Skin of body (tissue), 1 donor: ENCODE measurements at regions not wholly inside any gene's neighbourhood (a gene's known extent, or its start where the extent isn't known, plus 50 kb on each side); places are given as distances from the start of the nearest gene placed in this dataset.
"Not testable (repeated sequence)": the region's sequence is repeated elsewhere in the genome, so short reads cannot be mapped to it uniquely, and the experiment has no call there.

Experiments used
- DNase-seq: peaks from one replicate; lab custom pipeline; 2025; lab: John Stamatoyannopoulos, UW

- DNase-seq, result not testable (repeated sequence)
Observed at GRCh38 chr6:4725136-4725760, 51.0 kb upstream of the CDYL start.

DNA sequence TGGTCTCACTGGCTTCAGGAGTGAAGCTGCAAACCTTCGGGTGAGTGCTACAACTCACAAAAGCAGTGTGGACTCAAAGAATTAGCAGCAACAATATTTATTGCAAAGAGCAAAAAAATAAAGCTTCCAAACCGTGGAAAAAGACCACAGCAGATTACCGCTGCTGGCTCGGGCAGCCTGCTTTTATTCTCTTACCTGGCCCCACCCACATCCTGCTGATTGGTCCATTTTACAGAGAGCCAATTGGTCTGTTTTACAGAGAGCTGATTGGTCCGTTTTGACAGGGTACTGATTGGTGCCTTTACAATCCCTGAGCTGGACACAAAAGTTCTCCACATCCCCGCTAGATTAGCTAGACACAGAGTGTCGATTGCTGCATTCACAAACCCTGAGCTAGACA, 51.5 kb upstream of the CDYL start:
- not testable (repeated sequence) for DNase-seq

- no peak for DNase-seq
Observed at GRCh38 chr6:4723383-4723782, 52.8 kb upstream of the CDYL start.

DNA sequence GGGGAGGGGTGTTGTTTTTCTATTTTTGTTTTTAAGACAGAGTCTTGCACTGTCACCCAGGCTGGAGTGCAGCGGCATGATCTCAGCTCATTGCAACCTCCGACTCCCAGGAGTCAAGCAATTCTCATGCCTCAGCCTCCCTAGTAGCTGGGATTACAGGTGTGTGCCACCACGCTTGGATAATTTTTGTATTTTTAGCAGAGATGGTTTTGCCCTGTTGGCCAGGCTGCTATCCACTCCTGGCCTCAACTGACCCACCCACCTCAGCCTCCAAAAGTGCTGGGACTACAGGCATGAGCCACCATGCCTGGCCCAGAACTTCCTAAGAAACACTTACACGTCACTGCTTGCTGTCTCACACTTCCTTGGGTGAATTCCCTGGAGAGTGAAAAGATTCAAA, 54.8 kb upstream of the CDYL start:
- not testable (repeated sequence) for DNase-seq

GRCh38 chr6:4719491-4719890, 56.7 kb upstream of the CDYL start:
- DNase-seq, result no peak

DNA sequence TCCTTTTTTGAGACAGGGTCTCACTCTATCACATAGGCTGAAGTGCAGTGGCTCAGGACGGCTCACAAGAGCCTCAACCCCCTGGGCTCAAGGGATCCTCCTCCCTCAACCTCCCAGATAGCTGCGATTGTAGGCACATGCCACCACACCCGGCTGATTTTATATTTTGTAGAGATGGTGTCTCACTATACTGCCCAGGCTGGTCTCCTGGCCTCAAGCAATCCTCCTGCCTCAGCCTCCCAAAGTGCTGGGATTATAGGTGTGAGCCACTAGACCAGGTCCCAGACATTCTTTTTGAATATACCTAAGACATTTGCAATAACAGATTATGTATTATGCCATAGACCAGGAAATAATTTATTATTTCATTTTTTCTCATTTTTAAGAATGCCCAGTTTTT, 58.3 kb upstream of the CDYL start:
- DNase-seq, result no peak

- no peak for DNase-seq
Observed at GRCh38 chr6:4717124-4717523, 59.1 kb upstream of the CDYL start.

GRCh38 chr6:4714961-4715501, 61.2 kb upstream of the CDYL start:
- no peak for DNase-seq

DNA sequence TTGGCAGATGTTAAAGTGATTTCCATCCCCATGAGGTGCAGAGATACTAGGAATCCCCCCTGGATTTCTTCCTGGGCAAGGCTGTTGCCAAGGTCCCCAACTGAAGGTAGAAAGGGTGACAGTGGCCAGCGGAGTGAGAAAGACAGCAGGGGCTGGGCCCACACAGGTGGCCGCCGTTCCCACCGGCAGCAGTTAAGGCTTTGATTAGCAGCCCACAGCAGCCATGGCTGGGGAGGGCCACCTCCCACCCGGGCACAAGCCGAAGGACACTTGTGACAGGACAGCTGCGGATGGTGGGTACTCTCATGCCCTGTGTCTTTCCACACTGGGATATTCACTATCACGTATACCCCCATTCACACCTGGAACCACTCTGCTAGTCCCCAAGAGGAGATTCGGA, 63.9 kb upstream of the CDYL start:
- no peak for DNase-seq

GRCh38 chr6:4707011-4707410, 69.2 kb upstream of the CDYL start:
- no peak for DNase-seq

DNA sequence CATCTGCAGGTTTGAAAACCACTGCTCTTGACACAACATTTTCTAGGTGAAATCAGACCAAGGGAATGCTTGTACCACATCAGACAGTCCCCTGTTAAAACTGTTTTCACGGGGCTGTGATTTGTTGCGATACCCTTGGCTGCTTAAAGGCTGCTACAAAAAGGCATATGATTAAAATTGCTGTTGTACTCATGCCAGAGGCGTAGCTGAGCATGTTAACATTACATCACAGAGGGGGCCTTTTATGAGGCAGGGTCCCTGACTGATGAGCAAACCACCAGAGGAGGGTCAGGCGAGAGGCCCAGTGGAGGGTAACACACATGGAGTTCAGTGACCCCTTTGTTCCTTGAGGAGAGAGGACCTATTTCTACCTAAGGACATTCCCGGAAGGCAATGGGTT, 70.4 kb upstream of the CDYL start:
- DNase-seq, result no peak

GRCh38 chr6:4703382-4703781, 72.8 kb upstream of the CDYL start:
- no peak for DNase-seq

DNA sequence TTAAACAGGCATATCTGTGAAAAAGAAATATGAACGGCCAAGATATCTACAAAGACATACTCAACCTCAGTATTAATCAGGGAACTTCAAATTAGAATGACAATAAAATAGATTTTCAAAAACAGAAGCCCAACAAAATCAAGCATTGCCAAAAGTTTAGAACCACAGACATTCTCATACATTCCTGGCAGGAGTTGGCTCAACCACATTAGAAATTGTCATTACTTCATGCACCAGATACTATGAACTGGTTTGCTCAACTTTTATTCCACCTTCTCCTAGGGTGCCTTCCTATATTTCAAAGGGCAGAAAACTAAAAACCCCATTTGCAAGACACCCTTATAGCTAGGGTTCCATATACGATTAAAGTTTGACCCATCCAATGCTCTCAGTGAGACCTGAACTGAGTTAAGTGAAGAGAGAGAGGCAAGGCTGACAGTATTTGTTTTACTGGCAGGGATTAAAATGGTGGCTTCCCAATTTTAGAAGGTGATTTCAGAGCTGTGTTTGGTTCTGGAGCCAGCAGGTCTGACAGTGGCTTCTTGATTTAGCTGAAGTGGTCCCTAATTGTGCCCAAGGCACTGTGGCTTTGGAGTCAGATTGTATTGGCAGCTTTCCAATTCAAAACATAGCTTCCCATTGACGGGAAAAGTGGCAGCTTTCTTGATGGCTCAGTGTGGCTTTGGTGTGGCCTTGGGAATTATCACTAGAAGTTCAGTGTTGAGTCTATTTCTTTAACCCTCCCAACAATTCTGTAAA, 77.1 kb upstream of the CDYL start:
- no peak for DNase-seq

DNA sequence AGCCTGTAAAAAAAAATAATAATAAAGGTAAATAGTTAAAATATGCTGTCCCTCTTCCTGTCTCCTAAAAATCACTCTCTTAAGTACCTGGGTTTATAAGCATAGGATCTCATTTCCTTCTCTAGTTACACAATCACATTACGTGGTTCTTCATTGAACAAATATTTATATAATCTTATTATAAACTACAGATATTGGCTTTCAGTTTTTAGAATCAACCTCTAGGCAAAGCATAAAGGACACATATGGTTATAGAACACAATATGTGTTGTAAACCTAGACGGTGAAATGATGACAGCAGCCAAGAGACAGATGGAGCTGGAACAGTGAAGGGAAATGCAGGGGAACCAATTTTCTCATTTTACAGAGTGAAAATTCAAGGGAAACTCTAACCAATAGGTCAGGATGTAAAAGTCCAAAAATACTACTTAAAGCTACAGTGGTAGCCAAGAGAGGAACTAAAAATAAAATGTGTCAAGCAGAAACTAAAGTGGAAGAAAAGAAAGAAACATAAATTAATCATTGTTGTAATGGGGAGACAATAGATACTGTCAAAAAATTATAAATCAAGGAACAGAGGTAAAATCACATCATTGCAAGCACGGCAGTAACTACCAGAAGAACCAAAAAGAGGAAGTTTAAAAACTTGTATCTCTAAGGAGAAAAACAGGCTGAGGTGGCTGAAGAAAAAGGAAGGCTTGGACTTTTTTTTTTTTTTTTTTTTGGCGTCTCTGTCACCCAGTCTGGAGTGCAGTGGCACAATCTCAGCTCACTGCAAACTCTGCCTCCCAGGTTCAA, 82.8 kb upstream of the CDYL start:
- DNase-seq, result no peak

DNA sequence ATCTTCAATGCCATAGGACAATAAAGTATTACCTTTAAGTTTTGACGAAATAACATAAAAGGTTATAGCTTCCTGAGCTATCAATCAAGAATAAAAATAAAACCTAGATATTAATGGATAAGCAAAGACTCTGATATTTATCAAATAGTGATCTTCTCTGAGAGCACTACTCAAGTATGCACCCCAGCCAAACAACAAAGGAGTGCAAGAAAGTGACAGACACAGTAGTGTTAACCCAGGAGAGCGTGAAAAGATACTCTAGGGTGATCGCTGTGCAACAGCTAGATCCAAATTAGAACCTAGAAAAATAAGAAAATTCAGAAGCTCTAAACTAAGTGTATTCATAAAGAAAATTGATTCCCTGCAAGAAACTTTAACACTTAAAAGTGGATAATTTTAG, 83.5 kb upstream of the CDYL start:
- DNase-seq, result no peak

- DNase-seq, result no peak
Observed at GRCh38 chr6:4687989-4688947, 87.9 kb upstream of the CDYL start.

GRCh38 chr6:4687656-4687988, 88.6 kb upstream of the CDYL start:
- DNase-seq, result no peak

- no peak for DNase-seq
Observed at GRCh38 chr6:4682431-4683097, 93.6 kb upstream of the CDYL start.

GRCh38 chr6:4678506-4679300, 97.5 kb upstream of the CDYL start:
- DNase-seq, result no peak

- no peak for DNase-seq
Observed at GRCh38 chr6:4677751-4678065, 98.5 kb upstream of the CDYL start.
